ENCODE measurements at regions not wholly inside any gene's neighbourhood (a gene's known extent, or its start where the extent isn't known, plus 50 kb on each side); places are given as distances from the start of the nearest gene placed in this dataset.

DNA sequence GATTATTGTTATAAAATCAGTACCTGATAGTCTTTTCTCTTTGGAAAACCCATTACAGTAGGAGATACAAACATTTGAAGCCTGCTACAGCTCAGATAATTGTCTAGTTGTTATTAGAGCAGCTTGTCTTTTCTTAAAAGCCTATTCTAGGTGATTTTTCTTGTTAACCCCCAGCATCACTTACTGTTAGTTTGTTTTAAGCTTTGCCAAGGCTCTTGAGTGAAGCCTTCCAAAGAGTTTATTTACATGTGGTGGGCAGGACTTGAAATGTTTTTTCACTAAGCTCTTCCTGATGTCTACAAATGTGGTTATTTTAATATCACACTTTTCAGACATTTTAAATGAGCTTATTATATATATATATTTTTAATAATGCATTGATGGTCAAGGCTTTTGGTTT lies 791.3 kb downstream of the PLCL1 start:
- TF ChIP-seq, protein P1, sequence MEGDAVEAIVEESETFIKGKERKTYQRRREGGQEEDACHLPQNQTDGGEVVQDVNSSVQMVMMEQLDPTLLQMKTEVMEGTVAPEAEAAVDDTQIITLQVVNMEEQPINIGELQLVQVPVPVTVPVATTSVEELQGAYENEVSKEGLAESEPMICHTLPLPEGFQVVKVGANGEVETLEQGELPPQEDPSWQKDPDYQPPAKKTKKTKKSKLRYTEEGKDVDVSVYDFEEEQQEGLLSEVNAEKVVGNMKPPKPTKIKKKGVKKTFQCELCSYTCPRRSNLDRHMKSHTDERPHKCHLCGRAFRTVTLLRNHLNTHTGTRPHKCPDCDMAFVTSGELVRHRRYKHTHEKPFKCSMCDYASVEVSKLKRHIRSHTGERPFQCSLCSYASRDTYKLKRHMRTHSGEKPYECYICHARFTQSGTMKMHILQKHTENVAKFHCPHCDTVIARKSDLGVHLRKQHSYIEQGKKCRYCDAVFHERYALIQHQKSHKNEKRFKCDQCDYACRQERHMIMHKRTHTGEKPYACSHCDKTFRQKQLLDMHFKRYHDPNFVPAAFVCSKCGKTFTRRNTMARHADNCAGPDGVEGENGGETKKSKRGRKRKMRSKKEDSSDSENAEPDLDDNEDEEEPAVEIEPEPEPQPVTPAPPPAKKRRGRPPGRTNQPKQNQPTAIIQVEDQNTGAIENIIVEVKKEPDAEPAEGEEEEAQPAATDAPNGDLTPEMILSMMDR (IDR thresholded peaks at IDR 0.05) = no peak
- TF ChIP-seq POLR2A (IDR thresholded peaks at IDR 0.05) = no peak
